T-helper 1 cell treated with Interleukin-12 subunit alpha and Interleukin-12 subunit beta and Interleukin-4 antibody, amounts not matched to agents 30 ng/mL and 1 ng/mL, for 36 hours (primary cell): ENCODE measurements at regions not wholly inside any gene's neighbourhood (a gene's known extent, or its start where the extent isn't known, plus 50 kb on each side); places are given as distances from the start of the nearest gene placed in this dataset.
"Not testable (repeated sequence)": the region's sequence is repeated elsewhere in the genome, so short reads cannot be mapped to it uniquely, and the experiment has no call there.

Source experiments
- intact Hi-C: fragments of 100-400 bp; cut with micrococcal nuclease; formaldehyde crosslinking; loops from one replicate; pipeline ENCODE4 v1.15.1; 2024

DNA sequence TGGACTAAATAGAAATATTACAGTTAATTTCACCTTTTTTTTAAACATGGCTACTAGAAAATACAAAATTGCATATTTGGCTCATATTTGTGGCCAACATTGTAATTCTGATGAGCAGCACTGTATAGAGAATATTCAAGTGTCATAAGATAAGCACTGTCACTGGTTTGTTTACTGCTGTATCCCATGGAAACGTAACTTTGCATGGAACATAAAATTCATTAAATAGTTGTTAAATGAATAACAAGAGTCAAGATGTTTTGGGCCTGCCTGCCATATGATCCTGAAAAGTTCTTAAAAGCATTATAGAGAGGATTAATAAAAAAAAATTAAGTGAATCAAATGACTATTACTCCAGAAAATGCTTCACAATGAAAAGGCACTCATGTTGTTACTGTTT is 763.7 kb upstream of the CRIM1 start:
- intact Hi-C loops = no loop called here

- intact Hi-C loops = no loop called here
Observed at GRCh38 chr2:35585972-35586371, 769.6 kb upstream of the CRIM1 start.

DNA sequence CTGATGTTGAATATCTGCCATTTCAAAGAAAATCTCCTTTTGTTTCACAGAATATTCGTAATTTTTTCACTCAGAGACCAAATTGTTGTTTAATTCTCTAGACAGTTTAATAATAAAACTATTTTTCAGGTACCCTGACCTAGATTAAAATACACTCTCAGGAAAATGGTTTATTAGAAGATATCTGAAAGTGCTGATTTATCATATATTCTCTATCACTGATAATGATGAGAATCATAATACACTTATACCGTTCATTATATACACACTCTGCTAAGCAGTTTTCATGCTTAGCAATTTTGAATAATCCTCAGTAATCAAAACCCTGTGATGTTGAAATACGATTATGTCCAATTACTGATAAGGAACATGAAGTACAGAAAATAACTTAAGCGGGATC is 772.9 kb upstream of the CRIM1 start:
- intact Hi-C loops = no loop called here

GRCh38 chr2:35580956-35581355 is 774.6 kb upstream of the CRIM1 start:
- intact Hi-C loops = no loop called here

GRCh38 chr2:35568574-35568973 is 787.0 kb upstream of the CRIM1 start:
- intact Hi-C loops = not testable (repeated sequence)

GRCh38 chr2:35562488-35562887 is 793.1 kb upstream of the CRIM1 start:
- intact Hi-C loops = no loop called here

DNA sequence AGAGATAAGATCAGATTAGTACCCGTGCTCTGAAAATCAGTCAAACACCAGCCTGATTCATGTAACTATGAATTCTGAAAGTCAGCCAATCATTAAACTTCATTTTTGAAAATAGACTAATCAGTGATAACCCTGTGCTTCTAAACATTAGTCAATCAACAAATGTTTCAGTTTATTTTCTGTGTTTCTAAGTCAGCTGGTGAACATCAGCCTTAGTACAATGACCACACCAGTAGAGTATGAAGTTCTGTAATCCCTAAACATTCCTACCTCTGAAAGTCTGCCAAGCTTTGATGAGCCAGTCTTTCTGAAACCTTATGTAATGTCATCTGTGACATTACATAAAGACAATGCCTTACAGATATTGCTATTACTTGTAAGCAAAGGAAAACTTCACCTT is 807.4 kb upstream of the CRIM1 start:
- intact Hi-C loops = no loop called here

- intact Hi-C loops = no loop called here
Observed at GRCh38 chr2:35545301-35545700, 810.3 kb upstream of the CRIM1 start.

DNA sequence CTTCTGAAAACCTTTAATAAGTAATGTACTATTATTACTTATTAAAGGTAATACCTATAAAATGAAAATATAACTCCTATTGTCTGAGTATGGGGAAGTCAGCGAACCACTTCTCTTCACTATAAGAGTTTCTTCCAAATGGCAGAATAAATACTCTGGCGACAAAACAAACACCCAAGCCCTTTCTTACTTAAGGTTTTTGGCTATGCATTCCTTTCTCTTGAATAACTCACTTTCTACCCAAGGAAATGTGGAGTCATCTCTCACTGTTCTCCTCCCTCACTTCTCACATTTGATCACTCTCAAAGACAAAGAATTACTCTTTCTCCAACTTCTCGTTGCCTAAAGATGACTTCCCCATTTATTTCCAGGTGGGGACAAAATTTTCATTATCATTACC is 816.8 kb upstream of the CRIM1 start:
- intact Hi-C loops = no loop called here

- intact Hi-C loops = no loop called here
Observed at GRCh38 chr2:35530615-35531135, 824.9 kb upstream of the CRIM1 start.

- intact Hi-C loops = no loop called here
Observed at GRCh38 chr2:35526741-35527140, 828.8 kb upstream of the CRIM1 start.

- intact Hi-C loops = no loop called here
Observed at GRCh38 chr2:35522450-35522849, 833.1 kb upstream of the CRIM1 start.

- intact Hi-C loops = no loop called here
Observed at GRCh38 chr2:35510636-35511035, 844.9 kb upstream of the CRIM1 start.

- intact Hi-C loops = no loop called here
Observed at GRCh38 chr2:35508601-35509000, 847.0 kb upstream of the CRIM1 start.

GRCh38 chr2:35504419-35504818 is 851.2 kb upstream of the CRIM1 start:
- intact Hi-C loops = no loop called here

- intact Hi-C loops = no loop called here
Observed at GRCh38 chr2:35503738-35504199, 851.8 kb upstream of the CRIM1 start.

DNA sequence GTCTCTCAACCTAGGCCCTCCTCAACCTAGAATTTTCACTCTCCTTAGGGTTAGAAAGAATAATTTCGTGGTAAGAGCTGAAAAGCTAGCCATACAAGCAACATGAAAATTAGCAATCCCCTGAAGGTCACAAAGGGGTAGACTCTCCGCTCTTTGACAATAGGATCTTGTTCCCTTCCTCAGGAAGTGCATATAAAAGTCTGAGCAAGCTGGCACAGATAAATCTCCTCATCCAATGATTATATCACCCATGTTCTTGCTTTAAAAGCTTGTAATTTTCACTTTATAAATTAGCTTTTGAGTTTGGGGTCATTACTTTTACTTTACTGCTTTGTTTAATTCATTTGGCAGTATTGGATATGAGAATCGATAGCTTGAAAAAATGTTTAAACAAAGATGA is 852.3 kb upstream of the CRIM1 start:
- intact Hi-C loops = no loop called here

- intact Hi-C loops = no loop called here
Observed at GRCh38 chr2:35501076-35501475, 854.5 kb upstream of the CRIM1 start.

- intact Hi-C loops = no loop called here
Observed at GRCh38 chr2:35496022-35496421, 859.6 kb upstream of the CRIM1 start.

- intact Hi-C loops = no loop called here
Observed at GRCh38 chr2:35495182-35495581, 860.4 kb upstream of the CRIM1 start.

- intact Hi-C loops = not testable (repeated sequence)
Observed at GRCh38 chr2:35478121-35478520, 877.5 kb upstream of the CRIM1 start.

DNA sequence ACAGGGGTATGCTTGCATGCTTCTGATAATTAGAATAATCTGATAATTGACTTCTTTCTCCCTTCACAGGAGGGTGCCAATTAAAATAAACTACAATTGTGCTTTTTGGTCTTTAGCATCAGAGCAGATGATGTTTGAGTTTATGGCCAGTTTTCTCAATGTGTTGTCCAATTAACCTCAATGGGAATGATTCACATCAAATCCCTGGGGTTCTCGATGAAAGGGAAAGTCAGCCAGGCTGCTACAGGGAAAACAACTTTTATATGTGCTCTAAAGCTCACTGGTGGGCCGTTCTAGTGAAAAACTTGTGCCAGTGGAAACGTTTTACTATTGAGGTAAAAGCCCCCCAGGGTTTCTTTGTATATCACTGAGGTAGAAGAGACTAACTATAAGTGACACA is 887.3 kb upstream of the CRIM1 start:
- intact Hi-C loops = no loop called here

GRCh38 chr2:35463805-35464596 is 891.6 kb upstream of the CRIM1 start:
- intact Hi-C loops = no loop called here
